ENCODE measurements at regions not wholly inside any gene's neighbourhood (a gene's known extent, or its start where the extent isn't known, plus 50 kb on each side); places are given as distances from the start of the nearest gene placed in this dataset.

- Histone ChIP-seq H3K27ac (no peak overlapping the region), H3K4me3 (no peak overlapping the region), H3K4me1 (no peaks in the 10 kb centered on the region), H3K27me3 (no peaks in the 10 kb centered on the region), H3K36me3 (ENCODE audit: low read depth, missing control alignments) (no peaks in the 10 kb centered on the region), H3K9me3 (no peaks in the 10 kb centered on the region)
- intact Hi-C loops (cut with DNase I; ENCODE audit: low total_unique reads), result no loop called here
- TF ChIP-seq, protein P1, sequence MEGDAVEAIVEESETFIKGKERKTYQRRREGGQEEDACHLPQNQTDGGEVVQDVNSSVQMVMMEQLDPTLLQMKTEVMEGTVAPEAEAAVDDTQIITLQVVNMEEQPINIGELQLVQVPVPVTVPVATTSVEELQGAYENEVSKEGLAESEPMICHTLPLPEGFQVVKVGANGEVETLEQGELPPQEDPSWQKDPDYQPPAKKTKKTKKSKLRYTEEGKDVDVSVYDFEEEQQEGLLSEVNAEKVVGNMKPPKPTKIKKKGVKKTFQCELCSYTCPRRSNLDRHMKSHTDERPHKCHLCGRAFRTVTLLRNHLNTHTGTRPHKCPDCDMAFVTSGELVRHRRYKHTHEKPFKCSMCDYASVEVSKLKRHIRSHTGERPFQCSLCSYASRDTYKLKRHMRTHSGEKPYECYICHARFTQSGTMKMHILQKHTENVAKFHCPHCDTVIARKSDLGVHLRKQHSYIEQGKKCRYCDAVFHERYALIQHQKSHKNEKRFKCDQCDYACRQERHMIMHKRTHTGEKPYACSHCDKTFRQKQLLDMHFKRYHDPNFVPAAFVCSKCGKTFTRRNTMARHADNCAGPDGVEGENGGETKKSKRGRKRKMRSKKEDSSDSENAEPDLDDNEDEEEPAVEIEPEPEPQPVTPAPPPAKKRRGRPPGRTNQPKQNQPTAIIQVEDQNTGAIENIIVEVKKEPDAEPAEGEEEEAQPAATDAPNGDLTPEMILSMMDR (IDR thresholded peaks at IDR 0.05), result no peak
- TF ChIP-seq POLR2A (IDR thresholded peaks at IDR 0.05), result no peak
- 91 to 92% methylated on average over 1 of the region's 1 CpG for WGBS, 2 donors
- DNase-seq, result no peak
These were observed 205.7 kb upstream of the ROBO1 start for GRCh38 chr3:79973482-79973881.

DNA sequence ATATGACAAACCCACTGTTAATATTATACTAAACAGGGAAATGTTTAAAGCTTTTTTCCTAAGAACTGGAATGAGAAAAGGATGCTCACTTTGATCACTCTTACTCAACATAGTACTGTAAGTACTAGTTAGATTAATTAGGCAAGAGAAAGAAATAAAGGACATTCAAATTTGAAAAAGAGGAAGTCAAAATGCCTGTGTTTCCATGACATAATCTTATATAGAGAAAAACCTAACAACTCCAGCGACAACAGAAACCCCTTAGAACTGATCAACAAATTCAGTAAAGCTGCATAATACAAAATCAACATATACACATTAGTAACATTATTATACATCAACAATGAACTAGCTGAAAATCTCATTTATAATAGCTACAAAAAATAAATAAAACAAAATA lies 200.6 kb upstream of the ROBO1 start:
- Histone ChIP-seq H3K4me1 (no peaks in the 10 kb centered on the region), H3K27me3 (no peaks in the 10 kb centered on the region), H3K27ac (no peak overlapping the region), H3K9me3 (no peaks in the 10 kb centered on the region), H3K36me3 (ENCODE audit: low read depth, missing control alignments) (no peaks in the 10 kb centered on the region), H3K4me3 (no peak overlapping the region)
- TF ChIP-seq, protein P1 (IDR thresholded peaks at IDR 0.05), result no peak
- no peak for TF ChIP-seq POLR2A (IDR thresholded peaks at IDR 0.05)
- intact Hi-C loops (cut with DNase I; ENCODE audit: low total_unique reads), result no loop called here
- DNase-seq, result no peak
- WGBS, 2 donors, result 79 to 90% methylated on average over 1 of the region's 1 CpG

DNA sequence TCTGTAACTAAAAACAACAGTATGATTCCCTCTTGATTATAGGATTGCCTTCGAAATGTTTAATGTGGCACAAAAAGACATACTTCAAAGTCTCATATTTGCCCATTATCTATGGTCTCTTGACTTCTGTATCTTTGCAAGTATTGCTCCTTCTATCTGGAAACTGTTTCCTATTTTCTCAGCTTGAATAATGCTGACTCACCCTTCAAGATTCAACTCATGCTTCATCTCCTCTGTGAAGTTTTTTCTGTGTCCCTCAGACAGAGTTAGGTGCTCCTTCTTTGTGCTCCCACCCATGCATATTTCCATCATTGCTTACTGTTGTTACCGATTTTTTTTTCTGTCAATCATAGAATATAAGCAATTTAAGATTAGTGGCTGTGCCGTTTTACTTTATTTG lies 192.8 kb upstream of the ROBO1 start:
- TF ChIP-seq, protein P1 (IDR thresholded peaks at IDR 0.05), result no peak
- no peak for TF ChIP-seq POLR2A (IDR thresholded peaks at IDR 0.05)
- Histone ChIP-seq H3K4me3 (no peak overlapping the region), H3K27me3 (no peaks in the 10 kb centered on the region), H3K9me3 (no peaks in the 10 kb centered on the region), H3K27ac (no peak overlapping the region), H3K4me1 (no peaks in the 10 kb centered on the region), H3K36me3 (ENCODE audit: low read depth, missing control alignments) (no peaks in the 10 kb centered on the region)
- intact Hi-C loops (cut with DNase I; ENCODE audit: low total_unique reads), result no loop called here
- WGBS, 2 donors, result 80 to 83% methylated on average over 3 of the region's 3 CpGs
- DNase-seq, result no peak

- intact Hi-C loops (cut with DNase I; ENCODE audit: low total_unique reads), result no loop called here
These were observed 189.3 kb upstream of the ROBO1 start for GRCh38 chr3:79957066-79957465.

DNA sequence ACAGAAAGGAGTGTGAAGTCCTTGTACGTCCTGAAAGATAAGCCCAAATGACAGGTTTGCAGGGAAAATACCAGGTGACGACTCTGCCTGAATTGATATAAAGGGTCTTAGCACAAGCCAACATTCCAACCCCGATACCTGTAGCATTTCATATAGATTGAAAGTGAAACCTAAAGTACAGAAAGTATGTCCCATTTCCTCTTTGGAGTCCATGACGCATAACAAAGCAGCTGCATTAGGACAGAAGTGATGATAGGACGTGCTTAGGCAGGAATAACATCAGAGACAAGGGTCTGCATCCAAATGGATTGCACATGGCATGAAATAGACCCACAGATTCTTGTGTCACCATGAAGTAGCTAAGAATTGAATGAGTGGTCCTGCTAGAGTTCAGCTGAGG lies 187.0 kb upstream of the ROBO1 start:
- no peaks in the 10 kb centered on the region for H3K4me1 ChIP-seq
- H3K4me3 ChIP-seq, result no peak overlapping the region
- no peaks in the 10 kb centered on the region for H3K27me3 ChIP-seq
- DNase-seq, result no peak
- H3K9me3 ChIP-seq, result no peaks in the 10 kb centered on the region
- intact Hi-C loops (cut with DNase I; ENCODE audit: low total_unique reads), result no loop called here
- 90 to 93% methylated on average over 5 of the region's 5 CpGs for WGBS, 2 donors
- TF ChIP-seq, protein P1 (IDR thresholded peaks at IDR 0.05), result no peak
- TF ChIP-seq POLR2A (IDR thresholded peaks at IDR 0.05), result no peak
- H3K27ac ChIP-seq, result no peak overlapping the region
- no peaks in the 10 kb centered on the region for H3K36me3 ChIP-seq (ENCODE audit: low read depth, missing control alignments)

More at GRCh38 chr3:79957066-79957465, 189.3 kb upstream of the ROBO1 start:
- H3K4me1 ChIP-seq, result no peaks in the 10 kb centered on the region
- DNase-seq, result no peak
- no peaks in the 10 kb centered on the region for H3K9me3 ChIP-seq
- no peaks in the 10 kb centered on the region for H3K27me3 ChIP-seq
- no peak for TF ChIP-seq POLR2A (IDR thresholded peaks at IDR 0.05)
- TF ChIP-seq, protein P1 (IDR thresholded peaks at IDR 0.05), result no peak
- H3K4me3 ChIP-seq, result no peak overlapping the region
- H3K36me3 ChIP-seq (ENCODE audit: low read depth, missing control alignments), result no peaks in the 10 kb centered on the region
- 79 to 86% methylated on average over 6 of the region's 6 CpGs for WGBS, 2 donors
- no peak overlapping the region for H3K27ac ChIP-seq

Measured in testis (tissue), 2 donors.